HEK293T (cell line): ENCODE measurements at regions not wholly inside any gene's neighbourhood (a gene's known extent, or its start where the extent isn't known, plus 50 kb on each side); places are given as distances from the start of the nearest gene placed in this dataset.

Source experiments
- CTCF ChIA-PET: fragments of 350-600 bp; formaldehyde crosslinking; extraction: SDS; loops from one replicate; lab custom pipeline; 2021; ENCODE audit warnings: antibody characterized with exemption, inconsistent platforms; lab: Yijun Ruan, JAX
- POLR2A ChIA-PET: fragments of 350-600 bp; formaldehyde crosslinking; extraction: SDS; loops from one replicate; lab custom pipeline; 2020; ENCODE audit warnings: antibody characterized with exemption, inconsistent platforms; lab: Yijun Ruan, JAX
- DNase-seq: peaks from one replicate; pipeline ENCODE4 v3.0.0; 2012; ENCODE audit warnings: mixed read lengths; ENCODE audit errors: extremely low spot score
- ARNT ChIP-seq: fragments of 450-650 bp; IDR thresholded peaks from 2 replicates; pipeline ENCODE4 v1.6.1; 2017; ENCODE audit warnings: mild to moderate bottlenecking
- BHLHE40 ChIP-seq: fragments of 450-650 bp; IDR thresholded peaks from 2 replicates; pipeline ENCODE4 v1.6.1; 2016; ENCODE audit warnings: mild to moderate bottlenecking, moderate library complexity, borderline replicate concordance
- CTBP1 ChIP-seq: fragments of 450-650 bp; IDR thresholded peaks from 2 replicates; pipeline ENCODE4 v1.6.1; 2016; ENCODE audit warnings: borderline replicate concordance
- ELF4 ChIP-seq: fragments of 450-650 bp; IDR thresholded peaks from 2 replicates; pipeline ENCODE4 v1.6.1; 2017; ENCODE audit warnings: antibody characterized with exemption
- FOXA1 ChIP-seq: fragments of 450-650 bp; IDR thresholded peaks from 2 replicates; pipeline ENCODE4 v1.6.1; 2016; ENCODE audit warnings: mild to moderate bottlenecking
- FOXK2 ChIP-seq: fragments of 450-650 bp; IDR thresholded peaks from 2 replicates; pipeline ENCODE4 v1.6.1; 2016; ENCODE audit warnings: mild to moderate bottlenecking
- FOXM1 ChIP-seq: fragments of 450-650 bp; IDR thresholded peaks from 2 replicates; pipeline ENCODE4 v1.6.1; 2017; ENCODE audit warnings: mild to moderate bottlenecking, borderline replicate concordance
- HDGF ChIP-seq: fragments of 450-650 bp; IDR thresholded peaks from 2 replicates; pipeline ENCODE4 v1.6.1; 2017; ENCODE audit warnings: antibody characterized with exemption, borderline replicate concordance
- L3MBTL2 ChIP-seq: fragments of 450-650 bp; conservative IDR thresholded peaks from 2 replicates; pipeline ENCODE4 v1.6.1; 2016; ENCODE audit warnings: mild to moderate bottlenecking
- LEF1 ChIP-seq: fragments of 450-650 bp; IDR thresholded peaks from 2 replicates; pipeline ENCODE4 v1.6.1; 2017; ENCODE audit warnings: mild to moderate bottlenecking, borderline replicate concordance
- NFRKB ChIP-seq: fragments of 450-650 bp; IDR thresholded peaks from 2 replicates; pipeline ENCODE4 v1.6.1; 2016; ENCODE audit warnings: mild to moderate bottlenecking, moderate library complexity
- SP1 ChIP-seq: fragments of 450-650 bp; IDR thresholded peaks from 2 replicates; pipeline ENCODE4 v1.6.1; 2017
- SUZ12 ChIP-seq: fragments of 450-650 bp; IDR thresholded peaks from 2 replicates; pipeline ENCODE4 v1.6.1; 2016; ENCODE audit warnings: mild to moderate bottlenecking
- TARDBP ChIP-seq: fragments of 450-650 bp; IDR thresholded peaks from 2 replicates; pipeline ENCODE4 v1.6.1; 2016
- ZNF384 ChIP-seq: fragments of 450-650 bp; IDR thresholded peaks from 2 replicates; pipeline ENCODE4 v1.6.1; 2016
- TF ChIP-seq, protein P1 (sequence below): fragments of 450-650 bp; IDR thresholded peaks from 2 replicates; pipeline ENCODE4 v1.6.1; 2016

DNA sequence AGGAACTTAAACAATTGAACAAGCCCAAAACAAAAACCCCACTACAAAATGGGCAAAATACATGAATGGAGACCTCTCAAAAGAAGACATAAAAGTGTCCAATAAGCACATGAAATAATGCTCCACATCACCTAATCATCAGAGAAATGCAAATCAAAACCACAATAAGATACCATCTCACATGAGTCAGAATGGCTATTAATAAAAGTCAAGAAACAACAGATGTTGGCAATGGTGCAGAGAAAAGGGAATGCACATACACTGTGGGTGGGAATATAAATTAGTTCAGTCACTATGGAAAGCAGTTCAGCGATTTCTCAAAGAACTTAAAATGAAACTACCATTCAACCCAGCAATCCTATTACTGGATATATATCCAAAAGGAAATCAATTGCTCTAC is 337.4 kb upstream of the GRIA1 start:
- POLR2A ChIA-PET: no interaction called here
- TF ChIP-seq FOXA1 (no peak), BHLHE40 (no peak), LEF1 (no peak), ZNF384 (no peak), HDGF (no peak), SP1 (no peak)
- DNase-seq: no peak
- CTCF ChIA-PET: interaction anchor here (0.6 kb wide), 1 partner anchor 303 kb away, joined by 5 read pairs; no protein-coding TSS in a partner anchor

DNA sequence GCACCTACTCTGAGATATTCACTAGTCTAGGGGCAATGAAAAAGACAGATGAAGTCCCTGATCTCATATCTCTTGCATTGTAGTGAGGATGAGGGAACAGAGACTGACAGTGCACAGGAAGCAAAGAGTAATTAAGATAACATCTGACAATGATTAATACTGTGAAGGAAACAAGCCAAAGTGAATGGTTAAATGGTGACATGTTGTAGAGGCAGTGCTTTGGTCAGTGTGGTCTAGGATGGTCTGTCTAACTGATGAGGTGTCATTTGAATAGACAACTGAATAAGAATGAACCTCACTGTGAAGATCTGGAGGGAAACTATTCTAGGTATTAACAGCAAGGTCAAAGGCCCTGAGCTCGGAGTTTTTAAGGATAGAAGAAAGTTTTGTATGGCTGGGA is 333.3 kb upstream of the GRIA1 start:
- POLR2A ChIA-PET: no interaction called here
- CTCF ChIA-PET: no interaction called here
- no peak for DNase-seq
- TF ChIP-seq TARDBP: no peak

DNA sequence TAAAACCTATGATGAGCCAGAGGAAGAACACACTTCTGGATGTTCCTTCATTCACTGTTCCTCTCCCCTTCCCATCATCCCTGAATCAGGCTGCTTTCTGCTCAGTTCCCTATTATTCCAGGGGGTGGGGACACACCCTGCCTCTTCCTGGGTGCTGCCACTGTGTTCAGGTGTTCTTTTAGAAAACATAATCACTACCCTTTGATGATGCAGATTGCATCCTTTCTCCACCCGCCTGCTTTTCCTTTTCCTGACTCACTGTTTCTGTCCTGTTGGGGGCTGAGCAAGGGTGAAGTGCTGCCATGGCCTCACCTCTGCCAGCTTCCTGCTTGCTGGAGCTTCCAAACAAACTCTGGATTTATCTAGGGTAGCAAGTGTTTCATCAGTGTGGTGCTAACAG is 331.9 kb upstream of the GRIA1 start:
- POLR2A ChIA-PET: no interaction called here
- no peak for DNase-seq
- TF ChIP-seq LEF1: no peak
- TF ChIP-seq HDGF: no peak
- TF ChIP-seq, protein P1, sequence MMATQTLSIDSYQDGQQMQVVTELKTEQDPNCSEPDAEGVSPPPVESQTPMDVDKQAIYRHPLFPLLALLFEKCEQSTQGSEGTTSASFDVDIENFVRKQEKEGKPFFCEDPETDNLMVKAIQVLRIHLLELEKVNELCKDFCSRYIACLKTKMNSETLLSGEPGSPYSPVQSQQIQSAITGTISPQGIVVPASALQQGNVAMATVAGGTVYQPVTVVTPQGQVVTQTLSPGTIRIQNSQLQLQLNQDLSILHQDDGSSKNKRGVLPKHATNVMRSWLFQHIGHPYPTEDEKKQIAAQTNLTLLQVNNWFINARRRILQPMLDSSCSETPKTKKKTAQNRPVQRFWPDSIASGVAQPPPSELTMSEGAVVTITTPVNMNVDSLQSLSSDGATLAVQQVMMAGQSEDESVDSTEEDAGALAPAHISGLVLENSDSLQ: no peak
- TF ChIP-seq FOXK2: no peak
- no peak for TF ChIP-seq TARDBP
- TF ChIP-seq FOXA1: no peak
- no peak for TF ChIP-seq SUZ12
- TF ChIP-seq CTBP1: no peak
- no peak for TF ChIP-seq ZNF384
- no peak for TF ChIP-seq NFRKB
- TF ChIP-seq ARNT: no peak
- CTCF ChIA-PET: no interaction called here

DNA sequence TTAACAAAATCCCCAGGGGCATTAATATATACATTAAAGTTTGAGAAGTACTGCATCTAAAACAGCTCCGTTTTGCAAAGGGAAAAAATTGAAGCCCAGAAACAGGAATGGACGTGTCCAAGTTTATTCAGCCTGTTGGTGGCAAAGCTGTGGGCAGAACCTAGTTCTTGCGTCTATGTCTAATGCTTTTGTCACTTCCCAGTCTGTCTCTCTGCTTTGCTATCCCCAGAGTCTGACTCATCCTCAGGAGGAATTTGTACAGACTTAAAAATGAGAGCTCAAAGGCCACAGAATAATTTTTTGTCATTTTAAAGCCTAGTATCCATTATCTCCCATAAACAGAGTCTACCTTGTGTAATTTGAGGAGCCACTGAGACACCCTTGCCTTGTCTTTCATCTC is 330.9 kb upstream of the GRIA1 start:
- no peak for TF ChIP-seq NFRKB
- TF ChIP-seq HDGF: no peak
- TF ChIP-seq CTBP1: no peak
- TF ChIP-seq ARNT: no peak
- no peak for TF ChIP-seq FOXK2
- TF ChIP-seq ZNF384: no peak
- TF ChIP-seq, protein P1: no peak
- no peak for TF ChIP-seq TARDBP
- no peak for TF ChIP-seq FOXM1
- no peak for TF ChIP-seq L3MBTL2
- no peak for TF ChIP-seq LEF1
- no peak for TF ChIP-seq SP1
- no peak for TF ChIP-seq ELF4
- ChIA-PET POLR2A (no interaction called here), CTCF (interaction anchor here (0.6 kb wide), 1 partner anchor 894 kb away, joined by 3 read pairs; no protein-coding TSS in a partner anchor)
- no peak for DNase-seq

DNA sequence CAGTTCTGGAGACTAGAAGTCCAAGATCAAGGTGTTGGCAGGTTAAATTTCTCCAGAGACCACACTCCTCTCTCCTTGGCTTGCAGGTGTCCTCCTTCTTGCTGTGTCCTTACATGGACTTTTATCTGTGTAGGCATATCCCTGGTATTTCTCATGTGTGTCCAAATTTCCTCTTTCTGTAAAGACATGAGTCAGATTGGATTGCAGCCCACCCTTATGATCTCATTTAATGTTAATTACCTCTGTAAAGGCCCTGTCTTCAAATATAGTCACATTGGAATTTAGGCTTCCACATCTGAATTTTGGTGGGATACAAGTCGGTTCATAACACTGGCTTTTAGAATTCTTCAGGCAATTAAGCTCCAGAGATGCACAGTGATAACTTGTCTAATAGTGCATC is 322.2 kb upstream of the GRIA1 start:
- TF ChIP-seq FOXM1 (no peak), ELF4 (no peak), SUZ12 (no peak), TARDBP (no peak), SP1 (no peak), L3MBTL2 (no peak), LEF1 (no peak), NFRKB (no peak), BHLHE40 (no peak)
- ChIA-PET CTCF (no interaction called here), POLR2A (no interaction called here)
- DNase-seq: no peak

DNA sequence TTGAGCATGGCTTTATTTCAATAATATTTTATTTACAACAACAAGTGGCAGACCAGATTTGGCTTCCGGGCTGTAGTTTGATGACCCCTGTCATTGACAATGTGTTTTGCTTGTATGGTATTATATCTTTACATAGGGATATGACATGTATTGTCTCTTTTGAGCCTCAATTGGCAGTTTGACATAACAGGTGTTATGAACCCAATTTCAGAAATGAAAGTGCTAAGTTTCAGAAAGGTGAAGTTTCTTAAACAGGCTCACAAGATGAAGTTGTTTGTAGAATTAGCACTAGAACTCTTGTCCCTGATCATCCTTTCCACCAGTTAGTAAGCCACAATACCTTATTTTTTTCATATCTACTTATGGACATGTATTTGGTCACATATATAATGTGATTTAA is 303.0 kb upstream of the GRIA1 start:
- DNase-seq: no peak
- ChIA-PET POLR2A (no interaction called here), CTCF (no interaction called here)
- TF ChIP-seq CTBP1 (no peak), ELF4 (no peak), SP1 (no peak), HDGF (no peak), LEF1 (no peak), FOXM1 (no peak), BHLHE40 (no peak), TARDBP (no peak), SUZ12 (no peak), L3MBTL2 (no peak), ZNF384 (no peak), ARNT (no peak), FOXK2 (no peak), FOXA1 (no peak), NFRKB (no peak)
- TF ChIP-seq, protein P1: no peak

DNA sequence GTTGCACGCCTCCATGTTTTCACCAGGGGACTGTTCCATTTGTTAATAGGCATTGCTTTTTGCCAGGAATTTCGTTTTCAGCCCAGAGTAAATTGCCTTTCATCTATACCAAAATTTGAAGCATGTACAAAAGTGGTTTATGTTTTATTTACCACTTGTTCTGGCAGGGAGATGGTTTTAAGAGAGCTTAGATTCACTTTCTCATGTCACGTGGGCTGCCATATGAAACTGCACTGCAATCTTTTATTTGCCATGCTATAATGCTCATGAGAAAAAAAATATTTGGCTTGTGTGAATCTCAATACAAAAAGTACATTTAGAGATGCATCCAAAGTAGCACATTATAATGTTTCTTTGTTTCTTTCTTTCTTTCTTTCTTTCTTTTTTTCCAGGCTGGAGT is 284.1 kb upstream of the GRIA1 start:
- CTCF ChIA-PET: no interaction called here
- TF ChIP-seq SP1: no peak
- TF ChIP-seq SUZ12: no peak
- no peak for TF ChIP-seq NFRKB
- TF ChIP-seq ZNF384: no peak
- TF ChIP-seq TARDBP: no peak
- no peak for TF ChIP-seq FOXK2
- no peak for TF ChIP-seq HDGF
- no peak for TF ChIP-seq LEF1
- TF ChIP-seq ELF4: no peak
- POLR2A ChIA-PET: no interaction called here
- no peak for DNase-seq
